A673 (cell line): ENCODE measurements at regions not wholly inside any gene's neighbourhood (a gene's known extent, or its start where the extent isn't known, plus 50 kb on each side); places are given as distances from the start of the nearest gene placed in this dataset.
A peak's percentile ranks its signal among the peaks of the same experiment; 100 is the strongest.

Experiments used
- BruUV-seq: library from RNA; stranded (reverse); fragments of 400-500 nt; replicated peaks from 2 replicates; lab custom pipeline; 2021; lab: Mats Ljungman, UMichigan
- CTCF ChIA-PET: fragments of 300-600 bp; sonication (Branson Sonifier 250); formaldehyde crosslinking; loops from one replicate; lab custom pipeline; 2022; ENCODE audit warnings: antibody characterized with exemption; lab: Charles Lee
- POLR2A ChIA-PET: fragments of 300-600 bp; sonication (Branson Sonifier 250); formaldehyde crosslinking; loops from one replicate; lab custom pipeline; 2022; ENCODE audit warnings: antibody characterized with exemption; ENCODE audit not compliant: low non-redundant PET; lab: Charles Lee
- DNase-seq: peaks from one replicate; pipeline ENCODE4 v3.0.0-alpha.2; 2015; ENCODE audit warnings: low spot score
- H3K27ac ChIP-seq: fragments of 200-600 bp; sonication (generic); 2 replicates; pipeline ENCODE4 v1.5.1; 2016; ENCODE audit warnings: mixed run types, low read depth, mild to moderate bottlenecking, mixed read lengths, antibody characterized with exemption, low read length; ENCODE audit not compliant: poor library complexity, severe bottlenecking
- H3K27me3 ChIP-seq: fragments of 200-600 bp; sonication (generic); replicated peaks from 2 replicates; pipeline ENCODE4 v1.6.1; 2017; ENCODE audit warnings: mixed run types, low read depth, mild to moderate bottlenecking, mixed read lengths, antibody characterized with exemption, low read length; ENCODE audit not compliant: insufficient read depth, poor library complexity
- H3K36me3 ChIP-seq: fragments of 200-600 bp; sonication (generic); 2 replicates; pipeline ENCODE4 v1.6.1; 2016; ENCODE audit warnings: mixed run types, mild to moderate bottlenecking, mixed read lengths, antibody characterized with exemption, low read length; ENCODE audit not compliant: insufficient read depth, poor library complexity, severe bottlenecking
- H3K4me1 ChIP-seq: fragments of 200-600 bp; sonication (generic); 2 replicates; pipeline ENCODE4 v1.6.1; 2017; ENCODE audit warnings: mixed run types, mild to moderate bottlenecking, mixed read lengths, antibody characterized with exemption, low read length; ENCODE audit not compliant: insufficient read depth, poor library complexity, severe bottlenecking
- H3K4me3 ChIP-seq: fragments of 200-600 bp; sonication (generic); 2 replicates; pipeline ENCODE4 v1.5.1; 2016; ENCODE audit warnings: low read depth, mixed run types, mild to moderate bottlenecking, mixed read lengths, low read length; ENCODE audit not compliant: poor library complexity, severe bottlenecking
- H3K9me3 ChIP-seq: fragments of 200-600 bp; sonication (generic); 2 replicates; pipeline ENCODE4 v1.6.1; 2016; ENCODE audit warnings: mixed run types, low read depth, mild to moderate bottlenecking, mixed read lengths, antibody characterized with exemption, low read length; ENCODE audit not compliant: poor library complexity, severe bottlenecking
- CTCF ChIP-seq: fragments of 300-800, 200-600 bp; sonication (generic); conservative IDR thresholded peaks from 2 replicates; pipeline ENCODE4 v1.5.1; 2017; ENCODE audit warnings: low read depth, mild to moderate bottlenecking, antibody characterized with exemption, low read length, moderate library complexity, mixed read lengths
- EZH2 ChIP-seq: fragments of 200-600 bp; sonication (generic); IDR thresholded peaks from 2 replicates; pipeline ENCODE4 v1.6.1; 2017; ENCODE audit warnings: borderline replicate concordance, low read depth, mild to moderate bottlenecking, mixed read lengths, antibody characterized with exemption, low read length; ENCODE audit not compliant: poor library complexity, severe bottlenecking
- intact Hi-C: fragments of 100-400 bp; cut with micrococcal nuclease; formaldehyde crosslinking; loops from one replicate; pipeline ENCODE4 v1.10.0; 2022; ENCODE audit not compliant: unreplicated experiment

- TF ChIP-seq EZH2 (no peak), CTCF (no peak)
- CTCF ChIA-PET: no interaction called here
- DNase-seq: no peak
- POLR2A ChIA-PET: no interaction called here
- BruUV-seq: no TSS peak
- Histone ChIP-seq H3K4me1 (no peaks in the 10 kb centered on the region), H3K27ac (no peak overlapping the region), H3K4me3 (no peak overlapping the region), H3K27me3 (no peaks in the 10 kb centered on the region), H3K36me3 (no peaks in the 10 kb centered on the region), H3K9me3 (no peaks in the 10 kb centered on the region)
- intact Hi-C loops: no loop called here
These were observed 179.7 kb upstream of the ZNF507 start for GRCh38 chr19:32165750-32166149.

GRCh38 chr19:32166238-32166637 is 179.2 kb upstream of the ZNF507 start:
- intact Hi-C loops: no loop called here
- POLR2A ChIA-PET: no interaction called here
- CTCF ChIA-PET: no interaction called here
- BruUV-seq: no TSS peak
- TF ChIP-seq CTCF (no peak), EZH2 (no peak)
- DNase-seq: peak; percentile 7
- H3K4me3 ChIP-seq: no peak overlapping the region
- no peak overlapping the region for H3K27ac ChIP-seq
- no peaks in the 10 kb centered on the region for H3K9me3 ChIP-seq
- H3K27me3 ChIP-seq: no peaks in the 10 kb centered on the region
- H3K36me3 ChIP-seq: no peaks in the 10 kb centered on the region
- no peaks in the 10 kb centered on the region for H3K4me1 ChIP-seq

DNA sequence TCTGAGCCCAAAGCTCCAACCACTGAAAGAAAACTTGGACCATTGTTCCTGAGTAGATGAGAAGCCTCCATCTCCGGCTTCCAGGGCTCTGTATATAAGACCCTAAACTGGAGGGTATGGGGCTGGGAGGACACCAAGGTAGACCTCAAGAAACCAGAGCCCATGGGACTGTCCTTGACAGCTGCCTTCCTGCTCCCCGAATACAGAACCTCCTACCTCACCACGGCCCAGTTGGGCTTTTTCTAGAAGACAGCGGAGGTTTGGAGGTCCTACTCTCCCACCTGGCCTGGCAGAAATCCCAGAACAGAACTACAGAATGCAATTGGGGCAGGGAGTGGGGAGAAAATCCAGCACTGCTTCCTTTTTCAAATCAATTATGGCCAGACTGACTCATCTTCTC is 177.3 kb upstream of the ZNF507 start:
- POLR2A ChIA-PET: no interaction called here
- no peak for DNase-seq
- intact Hi-C loops: no loop called here
- no peak overlapping the region for H3K27ac ChIP-seq
- no peaks in the 10 kb centered on the region for H3K27me3 ChIP-seq
- CTCF ChIA-PET: no interaction called here
- H3K4me1 ChIP-seq: no peaks in the 10 kb centered on the region
- no TSS peak for BruUV-seq
- no peak overlapping the region for H3K4me3 ChIP-seq
- H3K9me3 ChIP-seq: no peaks in the 10 kb centered on the region
- TF ChIP-seq CTCF: no peak
- TF ChIP-seq EZH2: no peak
- no peaks in the 10 kb centered on the region for H3K36me3 ChIP-seq
